Stimulated activated CD4-positive, alpha-beta T cell treated with anti-CD3 and anti-CD28 coated beads, Interleukin-1b, Interleukin-23, amount 100 ng/mL, for 1 hour (primary cell): ENCODE measurements at regions not wholly inside any gene's neighbourhood (a gene's known extent, or its start where the extent isn't known, plus 50 kb on each side); places are given as distances from the start of the nearest gene placed in this dataset.

Source experiments
- DNase-seq, 2 donors: peaks; one replicate each; pipeline ENCODE4 v3.0.0-alpha.2; 2020; ENCODE audit warnings: low read depth in 2 of 2

DNA sequence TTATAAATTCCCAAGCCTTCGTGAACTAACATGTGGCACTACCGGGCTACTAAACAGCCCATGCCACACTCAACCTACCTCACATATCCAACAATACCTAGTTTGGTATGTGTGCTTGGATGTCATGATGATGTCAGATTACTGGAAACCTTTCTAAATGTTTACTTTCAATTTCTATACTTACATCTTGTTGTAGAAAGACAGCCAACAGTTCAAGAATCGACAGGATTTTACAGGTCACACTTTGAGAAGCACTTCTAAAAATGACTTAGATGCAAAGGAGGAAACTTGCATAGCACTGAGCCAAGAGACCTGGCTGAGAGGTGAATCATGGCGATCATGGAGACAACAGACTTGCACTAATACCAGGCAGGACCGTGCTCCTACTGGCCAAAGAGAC lies 209.9 kb downstream of the COL4A1 start:
- DNase-seq, result no peak

DNA sequence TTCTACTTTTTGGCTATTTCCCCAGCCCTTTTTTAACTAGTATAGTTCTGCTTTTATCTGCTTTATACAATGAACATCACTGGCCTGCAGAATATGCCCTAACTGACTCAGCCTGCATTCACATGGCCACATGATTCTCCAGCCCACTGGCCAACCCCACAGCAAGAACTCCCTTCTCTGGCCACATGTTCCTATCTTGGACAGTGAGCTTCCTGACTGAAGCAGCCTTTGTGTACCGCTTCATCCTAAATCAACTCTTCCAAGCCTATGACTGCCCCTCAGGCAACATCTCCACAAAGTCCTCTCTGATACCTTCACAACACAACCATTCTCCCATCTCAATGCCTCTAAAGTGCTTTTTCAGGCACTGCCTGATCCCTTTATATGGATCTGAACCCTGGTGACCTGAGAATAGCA lies 214.1 kb downstream of the COL4A1 start:
- no peak for DNase-seq

DNA sequence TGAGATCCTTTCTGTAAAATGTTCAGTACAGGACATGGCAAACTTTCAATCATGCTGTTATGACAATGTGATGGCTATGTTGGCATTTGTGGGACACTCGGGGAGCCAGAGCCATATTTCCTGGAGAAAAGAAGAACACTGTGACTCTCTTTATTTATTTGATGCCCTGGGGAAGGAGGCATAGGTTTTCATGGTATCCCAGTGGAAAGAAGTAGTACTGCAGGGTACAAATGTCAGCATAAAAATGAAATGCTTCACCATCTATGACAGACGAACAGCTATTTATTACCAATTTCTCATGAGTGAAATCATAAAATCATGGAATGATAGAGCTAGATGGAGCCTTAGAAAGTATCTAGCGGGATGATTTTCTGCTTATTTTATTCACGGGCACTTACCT lies 217.1 kb downstream of the COL4A1 start:
- DNase-seq, result no peak

DNA sequence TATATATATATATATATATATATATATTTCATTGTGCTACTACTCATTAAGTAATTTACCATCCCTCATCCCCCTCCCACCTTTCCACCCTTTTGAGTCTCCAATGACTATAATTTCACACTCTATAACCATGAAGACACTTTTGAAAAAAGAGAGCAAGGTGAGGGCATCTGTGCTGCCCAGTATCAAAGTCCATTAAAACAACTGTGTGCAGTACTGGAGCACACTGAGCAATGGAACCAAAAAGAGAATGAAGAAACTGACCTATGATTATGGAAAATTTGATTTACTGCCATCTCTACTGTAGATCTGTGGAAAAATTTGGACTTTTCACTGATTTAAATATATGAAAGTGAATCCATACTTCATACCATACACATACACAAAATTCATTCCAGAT lies 217.9 kb downstream of the COL4A1 start:
- DNase-seq, result no peak

DNA sequence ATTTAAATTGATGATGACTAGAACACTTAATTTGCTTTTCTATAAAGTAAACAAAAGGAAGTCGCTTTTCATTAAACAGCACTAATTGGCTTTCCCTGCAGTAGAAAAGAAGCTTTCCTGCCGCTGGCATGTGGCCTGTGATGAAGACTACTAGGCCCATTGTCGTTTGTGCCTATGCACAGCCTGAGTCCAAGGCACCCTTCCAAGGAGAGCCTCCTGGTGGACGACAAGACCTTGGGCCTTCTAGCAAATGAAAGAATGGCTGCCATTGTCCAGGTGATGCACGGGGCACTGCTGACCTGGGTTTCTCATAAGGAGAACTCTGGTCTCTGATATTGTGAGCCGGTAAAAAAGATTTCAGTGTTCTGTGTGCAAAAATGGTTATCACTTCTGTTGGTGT lies 233.0 kb downstream of the COL4A1 start:
- DNase-seq, result no peak

DNA sequence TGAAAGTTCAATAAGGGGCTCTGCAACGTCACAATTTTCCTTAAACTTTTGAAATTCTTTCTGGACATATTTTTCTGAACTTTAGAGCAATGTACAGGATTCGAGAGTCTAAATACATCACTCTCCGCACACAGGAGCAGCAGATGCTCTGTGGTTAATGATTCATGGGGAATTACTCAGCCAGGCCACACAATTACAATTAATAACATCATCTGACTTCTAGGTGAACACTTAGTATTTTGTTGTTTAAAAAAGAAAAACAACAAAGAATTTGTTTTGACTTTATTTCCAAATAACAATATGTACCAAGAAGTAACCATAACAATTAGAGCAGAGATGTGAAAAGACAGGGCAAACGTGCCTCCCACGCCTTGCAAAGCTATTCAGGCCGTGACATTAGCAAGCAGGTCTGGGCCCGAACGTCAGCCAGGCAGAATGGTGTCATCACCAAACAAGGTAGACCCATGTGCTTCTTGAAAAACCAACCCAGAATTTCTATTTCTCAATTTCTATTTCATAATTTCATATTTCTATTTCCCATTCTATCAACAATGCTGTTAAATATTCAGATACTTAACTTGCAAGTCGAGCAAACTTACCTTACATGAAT lies 236.3 kb downstream of the COL4A1 start:
- no peak for DNase-seq

DNA sequence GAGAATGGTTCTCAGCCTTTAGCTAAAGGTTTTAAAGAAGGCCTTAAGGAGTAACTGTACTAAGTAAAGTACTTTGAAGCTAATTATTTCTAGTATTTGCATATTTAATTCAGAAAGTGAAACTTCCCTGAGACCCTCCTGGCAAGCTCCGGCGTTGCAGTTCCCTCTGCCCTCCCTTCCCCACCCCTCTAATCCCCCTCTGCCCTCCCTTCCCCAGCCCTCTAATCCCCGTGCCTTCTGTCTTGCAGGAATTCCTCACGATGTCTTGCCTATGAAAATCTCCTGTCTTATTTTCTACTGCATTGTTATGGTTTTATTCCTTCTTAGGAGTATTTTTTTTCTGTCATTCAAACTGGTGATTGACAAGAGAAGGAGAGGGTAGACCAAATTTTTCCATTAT lies 236.9 kb downstream of the COL4A1 start:
- DNase-seq, result no peak

DNA sequence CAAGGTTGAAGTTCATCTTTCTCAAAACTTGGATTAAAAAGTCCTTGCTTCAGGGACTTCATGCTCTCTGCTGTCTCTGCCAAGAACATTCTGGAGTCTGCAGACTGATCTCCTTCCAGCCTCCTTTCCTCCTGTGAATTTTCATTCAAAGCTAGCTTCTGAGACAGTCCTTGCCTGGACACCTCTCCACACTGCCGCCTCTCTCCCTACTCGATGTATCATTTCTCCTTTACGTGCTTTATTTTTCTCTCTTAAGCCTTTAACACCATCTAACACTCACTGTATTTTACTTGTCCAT lies 238.8 kb downstream of the COL4A1 start:
- DNase-seq, result no peak

DNA sequence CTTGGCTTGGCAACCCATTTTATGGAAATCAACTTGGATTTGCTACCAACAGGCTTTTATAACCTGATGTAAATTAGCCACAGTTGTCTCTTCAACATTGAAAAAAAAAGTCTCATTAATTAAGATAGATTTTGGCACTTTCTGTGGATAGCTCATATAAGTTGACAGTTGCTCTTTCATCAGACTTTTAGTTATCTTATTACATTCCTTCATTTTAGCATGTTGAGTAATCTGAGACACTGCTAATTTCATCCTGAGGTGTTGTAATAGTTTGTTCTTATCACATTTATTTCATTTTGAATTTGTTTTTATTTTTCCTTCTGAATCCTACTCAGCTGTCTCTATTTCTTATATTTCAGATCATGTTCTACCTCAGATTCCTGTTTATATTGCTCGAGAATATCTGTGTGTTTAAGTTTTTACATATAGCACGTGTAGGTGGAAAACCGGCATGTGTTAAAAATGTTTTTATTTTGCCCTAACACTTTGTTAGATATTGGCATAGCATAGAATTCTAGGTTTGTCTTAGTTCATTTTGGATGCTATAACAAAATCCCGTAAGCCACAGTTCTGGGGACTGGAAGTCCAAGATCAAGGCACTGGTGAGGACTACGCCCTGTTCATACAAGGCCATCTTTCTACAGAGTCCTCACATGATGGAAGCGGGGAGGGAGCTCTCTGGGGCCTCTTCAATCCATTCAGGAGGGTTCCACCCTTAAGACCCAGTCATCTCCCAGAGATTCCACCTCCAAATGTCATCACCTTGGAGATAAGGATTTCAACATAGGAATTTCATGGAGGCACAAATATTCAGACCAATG lies 239.4 kb downstream of the COL4A1 start:
- no peak for DNase-seq

DNA sequence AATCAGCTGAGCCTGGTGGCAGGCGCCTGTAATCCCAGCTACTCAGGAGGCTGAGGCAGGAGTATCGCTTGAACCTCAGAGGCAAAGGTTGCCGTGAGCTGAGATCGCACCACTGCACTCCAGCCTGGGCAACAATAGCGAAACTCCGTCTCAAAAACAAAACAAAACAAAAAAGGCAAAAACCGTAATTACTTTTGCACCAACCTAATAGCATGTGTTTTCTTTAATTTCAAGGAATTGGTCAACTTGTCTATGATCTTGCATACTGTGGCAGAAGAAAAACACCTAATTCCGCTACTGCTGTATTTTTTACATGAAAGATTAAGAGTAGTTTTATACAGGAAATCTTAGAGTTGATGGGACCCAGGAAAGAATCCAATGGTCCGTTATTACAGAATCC lies 241.2 kb downstream of the COL4A1 start:
- DNase-seq, result no peak

DNA sequence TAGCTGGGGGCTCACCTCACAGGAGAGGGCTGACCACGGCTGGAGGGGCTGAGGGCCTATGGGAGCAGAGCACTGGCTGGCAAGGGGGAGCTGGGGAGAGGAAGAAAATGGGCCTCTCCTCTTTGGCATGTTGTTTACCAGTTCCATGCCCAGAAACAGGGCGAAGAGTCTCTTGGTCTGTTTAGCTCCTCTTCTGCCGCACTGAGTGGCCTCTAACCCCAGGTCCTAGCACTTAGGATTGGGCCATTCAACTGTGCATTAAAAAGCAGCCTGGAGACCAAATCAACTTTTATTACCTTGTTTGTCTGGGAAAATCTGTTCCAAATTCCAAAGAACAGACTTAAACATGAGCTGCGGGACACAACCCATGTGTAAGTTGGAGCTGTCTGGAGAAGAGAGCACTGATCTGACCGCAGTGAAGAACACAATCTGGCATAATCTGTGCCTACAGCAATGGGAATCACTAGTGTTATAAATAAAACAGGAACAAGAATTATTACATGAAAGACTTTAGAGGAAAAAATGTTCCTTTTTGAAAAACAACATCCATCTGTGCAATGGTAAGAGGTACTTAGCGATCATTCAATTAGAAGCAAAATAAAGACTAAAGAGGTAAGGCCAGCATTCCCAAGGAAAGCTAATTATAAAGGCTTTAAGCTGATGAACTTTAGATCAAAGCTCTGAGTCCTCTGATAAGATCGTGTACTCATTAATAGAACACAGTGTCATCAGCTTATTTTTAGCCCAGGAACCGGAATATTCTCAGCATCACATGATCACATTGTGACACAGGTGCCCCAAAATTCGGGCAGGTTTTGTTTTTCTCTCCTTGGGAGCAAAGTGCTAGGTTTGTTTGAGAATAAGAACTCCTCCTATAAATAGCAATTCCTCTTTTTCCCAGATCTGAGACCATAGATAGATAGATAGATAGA lies 243.2 kb downstream of the COL4A1 start:
- no peak for DNase-seq

DNA sequence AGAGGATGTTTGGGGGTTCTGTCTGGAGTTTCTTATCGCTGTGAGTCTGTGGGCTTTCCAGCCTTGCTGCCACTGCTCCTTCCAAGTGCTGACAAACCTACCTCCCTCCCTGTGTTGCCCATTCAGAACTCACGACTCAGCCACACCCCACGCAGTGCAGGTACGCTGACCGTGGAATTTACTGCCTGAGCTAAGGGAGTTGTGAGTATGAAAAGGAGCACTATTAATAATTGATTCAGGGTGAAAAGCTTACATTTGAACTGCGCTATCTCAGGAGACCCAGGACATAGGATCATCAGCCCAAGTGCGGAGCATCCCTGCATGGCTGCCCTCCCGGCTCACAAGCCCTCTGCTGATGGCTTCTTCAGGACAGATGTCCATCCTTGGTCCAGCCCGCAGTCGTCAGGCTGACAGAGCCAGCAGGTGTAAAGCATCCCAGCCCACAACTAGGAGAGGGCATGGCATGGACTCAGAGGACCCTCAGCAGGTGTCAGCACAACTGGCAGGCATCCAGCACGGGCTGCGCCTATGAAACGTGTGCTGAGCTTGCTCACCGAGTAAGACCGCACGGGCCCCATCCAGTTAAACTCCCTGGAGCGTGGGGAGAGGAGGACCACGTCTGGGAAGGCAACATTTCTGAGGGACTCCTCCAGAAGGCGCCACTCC lies 244.0 kb downstream of the COL4A1 start:
- DNase-seq, result no peak

DNA sequence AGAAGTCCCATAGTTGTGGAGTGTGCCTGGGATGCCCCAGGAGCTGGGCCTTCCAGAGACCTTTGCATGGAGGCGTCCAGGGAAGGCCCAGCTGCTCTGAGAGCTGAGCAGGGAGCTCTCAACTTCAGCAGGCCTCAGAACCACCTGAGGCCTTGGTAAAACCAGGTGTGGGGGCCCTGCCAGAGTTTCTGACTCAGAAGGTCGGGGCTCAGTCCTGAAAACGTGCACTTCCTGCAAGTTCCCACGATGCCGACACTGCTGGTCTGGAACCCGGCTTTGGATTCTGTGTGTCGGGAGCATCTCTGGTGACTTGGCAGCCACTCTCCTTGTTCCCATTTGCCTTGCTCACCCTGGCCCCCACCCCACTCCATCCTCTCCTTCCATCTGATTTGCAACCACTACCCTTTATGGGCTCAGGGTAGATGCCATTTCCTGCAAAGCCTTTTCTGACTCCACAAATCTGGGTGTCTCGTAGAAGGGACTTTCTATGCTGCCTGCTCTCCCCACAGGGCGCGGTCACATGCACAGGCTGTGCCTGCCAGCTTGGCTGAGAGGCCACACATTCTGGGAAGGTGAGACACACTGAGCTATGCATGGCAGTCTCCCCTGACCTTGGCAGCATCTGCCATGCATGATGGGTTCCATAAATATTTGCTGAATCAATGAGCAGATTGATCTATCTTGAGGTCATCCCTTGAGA lies 244.7 kb downstream of the COL4A1 start:
- DNase-seq, result no peak

DNA sequence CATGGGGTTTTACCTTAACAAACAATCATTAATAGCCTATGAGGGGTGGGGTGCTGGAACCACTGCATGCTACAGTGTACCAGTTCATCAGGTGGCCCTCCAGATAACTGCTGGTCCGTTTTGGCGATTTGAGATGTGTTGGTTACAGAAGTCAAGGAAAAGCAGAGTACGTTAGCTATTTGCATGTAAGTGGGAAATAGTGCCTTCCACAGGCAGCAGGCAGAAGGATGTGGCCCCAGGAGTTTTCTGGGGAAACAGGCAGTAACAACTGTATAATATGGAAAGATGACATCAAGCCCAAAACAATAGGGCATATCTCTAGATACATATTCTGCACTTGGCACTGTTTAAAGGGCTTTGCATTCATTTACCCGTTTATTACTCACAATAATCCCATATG lies 245.7 kb downstream of the COL4A1 start:
- no peak for DNase-seq

DNA sequence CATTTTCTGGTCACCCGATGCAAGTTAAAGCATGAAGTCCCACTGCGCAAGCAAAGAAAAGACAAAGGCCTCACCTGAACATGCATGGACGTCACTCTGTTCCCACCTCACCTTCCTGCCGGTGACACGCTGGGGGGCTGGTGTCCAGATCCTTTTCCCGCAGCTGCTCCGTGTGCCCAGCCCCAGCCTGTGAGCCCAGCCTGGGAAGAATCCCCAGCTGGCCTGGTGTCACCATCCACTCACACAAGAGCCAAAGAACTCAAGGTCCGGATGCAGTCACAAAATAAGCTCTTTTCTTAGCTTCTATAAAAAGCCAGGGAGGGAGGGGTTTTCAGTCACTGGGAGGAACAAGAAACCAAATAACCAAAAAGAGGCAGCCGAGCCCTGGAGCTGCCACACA lies 249.9 kb downstream of the COL4A1 start:
- no peak for DNase-seq

DNA sequence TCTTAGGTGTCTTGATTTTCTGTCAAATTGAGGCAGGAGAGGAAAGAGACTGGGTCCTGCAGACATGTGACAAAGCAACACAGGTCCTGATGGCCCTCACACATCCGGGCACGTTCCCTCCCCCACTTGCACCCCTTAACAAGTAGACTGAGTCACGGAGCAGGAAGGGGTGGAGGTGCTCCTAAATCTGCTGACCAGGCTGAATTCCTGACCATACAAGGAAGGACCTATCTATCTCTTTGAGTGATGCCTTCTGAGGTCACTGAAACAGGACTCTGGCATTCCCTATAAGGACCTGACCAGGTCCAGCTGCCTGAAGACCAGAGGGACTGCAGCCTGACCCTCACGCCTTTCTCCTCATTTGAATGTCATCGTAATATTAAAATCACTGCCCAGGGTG lies 250.3 kb downstream of the COL4A1 start:
- DNase-seq, result no peak

DNA sequence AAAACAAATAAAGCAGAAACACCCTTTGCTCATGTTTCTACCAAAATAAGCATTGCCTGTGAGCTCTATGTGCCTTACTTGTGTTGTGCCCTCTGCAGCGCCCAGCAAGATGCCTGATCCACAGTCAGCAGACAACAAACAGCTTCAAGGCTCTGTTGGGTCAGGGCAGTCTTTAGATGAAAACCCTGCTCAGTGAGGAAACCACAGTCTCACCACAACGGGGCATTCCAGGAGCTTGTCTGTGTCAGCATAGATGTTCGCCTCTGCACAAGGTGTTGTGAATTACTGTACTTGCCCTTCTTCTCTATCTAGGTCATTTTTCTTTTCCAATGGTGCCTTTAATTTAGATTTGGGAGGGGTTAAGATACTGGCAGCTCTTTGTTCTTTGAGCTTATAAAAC lies 251.9 kb downstream of the COL4A1 start:
- DNase-seq, result no peak

DNA sequence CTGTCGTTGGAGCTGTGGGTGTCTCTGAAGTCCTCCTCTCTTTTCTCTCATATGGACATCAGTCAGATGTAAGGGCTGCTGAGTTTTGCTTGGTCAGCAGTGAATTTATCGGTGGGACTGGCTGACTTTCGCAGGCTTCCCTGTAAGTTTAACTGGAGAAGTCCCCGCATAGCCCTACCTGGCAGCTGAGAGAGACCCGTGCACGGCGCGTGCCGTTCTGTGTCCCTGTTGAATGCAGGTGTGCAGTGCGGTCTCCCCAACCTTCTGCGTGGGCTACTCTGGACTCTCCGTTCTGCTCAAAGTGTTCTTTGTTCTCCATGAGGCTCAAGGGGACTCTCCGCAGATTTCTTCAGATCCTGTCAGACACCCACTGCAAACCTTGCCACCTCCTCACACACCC lies 252.9 kb downstream of the COL4A1 start:
- DNase-seq, result no peak

DNA sequence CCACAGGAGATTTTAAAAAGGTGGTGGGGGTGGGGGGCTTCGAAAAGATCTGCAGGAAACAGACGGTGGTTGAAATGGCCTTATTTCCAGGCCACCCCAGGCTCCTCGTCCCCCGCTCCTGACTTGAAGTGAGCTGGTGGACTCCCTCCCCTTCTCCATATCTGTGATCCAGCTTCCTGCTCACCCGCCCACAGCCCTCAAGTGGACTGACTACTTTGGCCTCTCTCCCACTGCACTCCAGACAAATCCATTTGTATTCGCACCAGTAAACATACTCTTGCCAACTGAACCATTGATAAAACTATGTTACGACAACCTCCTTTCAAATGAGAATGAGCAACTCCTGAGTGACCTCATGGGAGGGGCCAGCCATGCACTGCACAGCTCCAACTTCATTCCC lies 259.5 kb downstream of the COL4A1 start:
- DNase-seq, result no peak

DNA sequence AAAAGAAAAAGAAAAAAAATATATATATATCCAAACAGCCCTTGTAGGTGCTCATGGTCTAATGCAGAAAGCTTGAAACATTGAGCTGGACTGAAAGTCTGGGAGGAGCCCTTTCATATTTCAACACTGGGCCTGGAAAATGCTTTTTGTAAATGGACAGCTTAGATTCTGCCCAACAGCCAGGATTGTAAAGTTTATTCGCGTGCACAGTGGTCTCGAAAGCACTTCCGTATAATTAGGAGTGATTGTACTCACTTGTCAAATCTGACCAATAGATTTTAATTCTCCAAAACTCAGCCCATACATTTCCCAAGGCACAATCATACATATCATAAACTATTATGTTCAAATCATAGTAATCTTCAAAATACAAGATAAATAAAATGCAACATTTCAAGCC lies 260.1 kb downstream of the COL4A1 start:
- no peak for DNase-seq

DNA sequence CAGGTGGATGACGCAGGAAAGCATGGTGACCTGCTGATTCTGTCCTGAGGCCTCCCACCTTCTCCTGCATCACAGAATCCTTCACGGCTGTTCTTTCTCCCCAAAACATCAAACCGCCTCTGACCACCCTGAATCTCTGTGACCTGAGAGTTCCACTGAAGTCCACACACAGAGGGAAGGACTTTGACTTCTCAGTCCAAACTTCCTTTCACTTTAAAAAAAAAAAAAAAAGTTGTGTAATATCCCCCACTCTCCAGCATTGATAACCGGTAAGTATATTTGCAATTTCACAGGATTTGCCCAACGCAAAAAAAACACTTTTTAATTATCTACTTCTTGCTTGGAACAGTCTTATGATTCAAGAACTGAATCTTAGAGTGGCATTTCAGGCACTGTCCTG lies 259.5 kb upstream of the IRS2 start:
- DNase-seq, result no peak

DNA sequence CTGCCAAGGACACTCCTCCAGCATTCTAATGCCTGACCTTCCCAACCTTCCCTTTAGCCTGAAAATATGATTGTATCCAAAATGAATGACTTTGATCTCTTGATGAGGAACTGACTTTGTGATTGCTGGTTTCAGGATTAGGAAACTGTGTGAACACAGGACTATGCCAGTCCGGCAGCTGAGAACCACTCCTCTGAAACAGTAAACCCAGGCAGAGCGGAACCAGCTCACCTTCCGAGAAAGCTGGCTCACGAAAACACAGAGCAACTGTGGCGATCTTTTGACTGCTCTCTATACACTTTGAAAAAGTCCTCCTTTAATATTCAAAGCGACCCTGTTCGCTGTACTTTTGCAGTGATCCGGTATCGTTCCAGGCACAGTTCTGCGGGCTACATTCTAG lies 258.8 kb upstream of the IRS2 start:
- no peak for DNase-seq
